T follicular helper cell (primary cell): ENCODE measurements at regions not wholly inside any gene's neighbourhood (a gene's known extent, or its start where the extent isn't known, plus 50 kb on each side); places are given as distances from the start of the nearest gene placed in this dataset.

ENCODE experiments used
- DNase-seq: peaks from one replicate; pipeline ENCODE4 v3.0.0-alpha.2; 2020; ENCODE audit warnings: low read depth

GRCh38 chr9:118187408-118187807, 483.2 kb downstream of the TLR4 start:
- no peak for DNase-seq

GRCh38 chr9:118189615-118190014, 485.4 kb downstream of the TLR4 start:
- DNase-seq = no peak

DNA sequence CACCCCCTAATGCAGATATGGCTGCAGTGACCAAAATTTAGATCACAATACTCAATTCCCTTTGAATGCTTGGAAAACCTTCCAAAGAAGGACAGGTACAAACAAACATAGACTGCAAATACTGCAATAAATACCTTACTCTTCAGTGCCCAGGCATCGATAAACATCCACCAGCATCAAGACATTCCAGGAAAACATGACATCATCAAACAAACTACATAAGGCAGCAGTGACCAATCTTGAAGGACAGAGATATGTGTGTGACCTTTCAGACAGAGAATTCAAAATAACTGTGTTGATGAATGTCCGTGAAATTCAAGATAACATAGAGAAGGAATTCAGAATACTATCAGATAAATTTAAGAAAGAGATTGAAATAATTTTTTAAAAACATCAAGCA, 488.6 kb downstream of the TLR4 start:
- no peak for DNase-seq

- DNase-seq = no peak
Observed at GRCh38 chr9:118209343-118209742, 505.1 kb downstream of the TLR4 start.

DNA sequence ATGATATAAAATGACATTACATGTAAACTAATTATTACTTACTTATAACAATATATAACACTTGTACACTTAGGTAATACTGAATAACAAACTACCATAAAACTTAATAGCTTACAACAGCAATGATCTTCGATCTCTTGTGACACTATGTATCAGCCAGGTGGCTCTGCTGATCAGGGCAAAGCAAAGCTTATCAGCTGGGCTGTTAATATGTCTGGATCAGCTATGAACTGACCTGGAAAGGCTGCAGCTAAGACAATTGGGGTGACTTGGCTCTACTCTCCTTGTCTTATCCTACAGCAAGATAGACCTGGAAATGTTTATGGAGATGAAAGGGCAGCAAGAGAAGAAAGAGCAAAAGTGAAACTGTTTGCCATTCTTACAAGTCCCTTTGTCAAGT, 511.3 kb downstream of the TLR4 start:
- no peak for DNase-seq

GRCh38 chr9:118222375-118222774, 518.2 kb downstream of the TLR4 start:
- no peak for DNase-seq

DNA sequence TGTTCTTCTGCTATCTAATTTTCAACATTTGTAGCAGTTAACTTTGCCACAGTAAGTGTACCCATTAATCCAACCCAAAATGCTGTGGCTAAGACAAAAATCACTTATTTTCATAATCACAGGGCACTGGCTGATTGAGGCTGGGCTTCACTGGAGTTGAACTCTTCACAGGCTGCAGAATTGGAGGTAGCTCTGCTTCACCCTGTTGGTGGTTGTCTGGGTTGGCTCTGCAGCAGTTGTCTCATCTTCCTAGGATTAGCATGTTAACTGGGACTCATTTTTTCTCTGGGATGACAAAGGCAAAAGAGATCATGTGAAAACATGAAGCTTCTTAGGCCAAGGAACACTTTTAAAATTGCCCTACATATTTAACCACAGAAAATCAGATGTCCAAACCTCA, 518.9 kb downstream of the TLR4 start:
- no peak for DNase-seq

DNA sequence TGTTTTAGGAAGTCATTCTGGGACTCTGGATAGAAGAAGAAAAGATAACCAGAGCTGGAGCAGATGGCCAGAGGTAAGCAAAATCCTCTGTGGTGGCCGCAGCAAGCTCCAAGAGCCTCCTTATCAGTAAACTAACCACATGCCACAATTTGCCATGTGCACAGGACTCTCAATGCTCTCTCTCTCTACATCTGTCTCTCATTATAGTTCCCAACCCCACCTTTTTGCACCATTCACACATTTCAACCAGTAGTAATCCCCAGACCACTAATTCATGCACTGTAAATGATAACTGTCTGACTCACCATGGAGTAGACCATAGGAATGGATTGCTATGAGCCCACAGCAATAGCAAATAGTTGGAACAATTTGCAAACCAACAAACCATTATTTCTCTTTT, 526.1 kb downstream of the TLR4 start:
- DNase-seq = no peak

- no peak for DNase-seq
Observed at GRCh38 chr9:118236625-118237024, 532.4 kb downstream of the TLR4 start.

GRCh38 chr9:118238139-118238538, 533.9 kb downstream of the TLR4 start:
- no peak for DNase-seq

GRCh38 chr9:118252027-118252426, 547.8 kb downstream of the TLR4 start:
- no peak for DNase-seq

DNA sequence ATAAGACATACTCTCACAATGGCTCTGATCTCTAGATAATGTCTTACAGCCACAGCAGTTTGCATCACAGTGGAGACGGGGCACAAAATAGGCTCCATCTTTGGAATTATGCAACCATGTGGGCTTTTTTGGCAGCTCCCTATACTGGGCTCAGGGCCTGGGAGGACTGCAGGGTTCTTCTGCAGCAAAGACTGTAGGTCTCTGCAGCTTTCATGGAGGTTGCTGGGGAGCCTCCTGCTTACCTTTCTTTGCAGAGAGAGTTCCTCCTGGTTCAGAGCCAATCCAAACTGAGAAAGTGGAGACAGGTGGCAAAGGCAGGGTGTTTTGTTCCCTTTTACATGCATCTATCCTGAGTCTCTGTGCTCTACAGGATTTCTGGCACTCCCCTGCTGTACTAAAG, 558.0 kb downstream of the TLR4 start:
- DNase-seq = no peak

GRCh38 chr9:118263949-118264348, 559.7 kb downstream of the TLR4 start:
- DNase-seq = no peak

DNA sequence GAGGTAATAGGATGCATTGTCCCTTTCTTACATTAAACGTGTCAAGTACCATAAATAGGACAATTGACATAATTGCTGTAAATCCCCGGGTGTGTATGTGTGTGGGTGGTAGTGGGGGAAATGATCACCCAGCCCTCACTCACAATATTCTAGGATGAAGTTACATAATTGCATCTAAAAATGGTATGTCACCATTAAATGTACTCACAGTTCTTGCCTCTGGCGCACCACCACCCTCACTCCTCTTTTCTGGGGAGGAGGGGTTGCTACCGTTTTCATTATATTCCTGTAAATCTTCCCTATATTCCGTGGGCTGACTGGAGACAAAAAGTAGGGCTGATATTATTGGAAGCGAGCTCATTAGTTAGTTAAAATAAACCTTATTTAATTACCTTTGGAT, 563.8 kb downstream of the TLR4 start:
- DNase-seq = no peak

GRCh38 chr9:118269623-118270022, 565.4 kb downstream of the TLR4 start:
- DNase-seq = no peak

DNA sequence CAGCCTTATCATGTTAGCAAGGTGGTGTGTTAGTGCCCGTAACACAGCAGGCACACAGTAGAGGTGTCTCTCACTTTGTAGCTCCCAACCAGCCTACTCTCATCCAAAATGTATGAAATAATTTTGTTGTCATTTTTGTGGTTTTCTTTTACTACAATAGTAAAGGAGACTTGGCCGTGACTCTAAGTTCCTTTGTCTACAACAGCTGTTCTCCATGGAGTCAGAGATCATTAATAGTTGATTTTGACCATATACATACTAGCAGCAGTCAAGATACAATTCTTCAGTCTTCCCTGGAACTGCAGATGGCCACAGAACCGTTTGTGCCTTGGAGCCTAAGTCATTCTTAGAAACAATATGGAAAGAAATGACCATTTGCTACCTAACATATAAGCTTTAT, 567.1 kb downstream of the TLR4 start:
- DNase-seq = no peak

DNA sequence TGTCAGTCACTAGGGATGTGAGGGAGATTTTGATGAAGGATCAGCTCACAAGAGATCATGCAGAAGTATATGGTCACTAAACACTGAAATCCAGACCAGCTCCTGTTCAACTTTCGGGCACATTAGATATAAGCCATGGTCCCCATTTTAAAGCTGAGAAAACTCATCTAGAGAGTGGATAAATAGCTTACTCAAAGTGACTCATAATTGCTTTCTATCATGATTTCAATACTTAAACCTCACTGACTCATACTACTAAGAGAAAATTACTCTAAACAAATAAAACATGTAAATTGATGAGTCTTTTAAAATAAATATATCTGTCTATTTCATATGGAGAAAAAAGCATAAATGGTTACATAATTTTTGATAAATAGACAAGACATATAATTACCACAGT, 567.7 kb downstream of the TLR4 start:
- DNase-seq = no peak

- DNase-seq = no peak
Observed at GRCh38 chr9:118273048-118273447, 568.8 kb downstream of the TLR4 start.

GRCh38 chr9:118276784-118277183, 572.6 kb downstream of the TLR4 start:
- DNase-seq = no peak

DNA sequence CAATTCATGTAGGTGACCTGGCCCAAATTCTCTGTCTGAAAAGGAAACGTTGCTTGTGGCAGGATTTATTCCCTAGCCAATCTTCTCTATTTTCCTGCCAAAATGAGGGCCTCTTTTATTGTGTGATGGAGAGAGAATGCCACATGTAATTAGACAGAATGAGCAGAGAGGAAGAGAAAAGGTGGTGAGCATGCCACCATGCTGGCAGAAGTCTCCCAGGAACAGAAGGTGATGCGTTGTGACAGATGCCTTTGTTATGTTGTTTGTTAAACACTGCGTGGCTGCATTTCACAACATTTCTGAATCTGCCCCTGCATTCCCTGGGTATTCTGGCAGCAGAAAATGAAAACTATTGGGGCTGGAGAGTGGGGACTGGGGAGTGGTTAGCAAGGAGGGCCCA, 577.6 kb downstream of the TLR4 start:
- DNase-seq = no peak

- no peak for DNase-seq
Observed at GRCh38 chr9:118283488-118283887, 579.3 kb downstream of the TLR4 start.

DNA sequence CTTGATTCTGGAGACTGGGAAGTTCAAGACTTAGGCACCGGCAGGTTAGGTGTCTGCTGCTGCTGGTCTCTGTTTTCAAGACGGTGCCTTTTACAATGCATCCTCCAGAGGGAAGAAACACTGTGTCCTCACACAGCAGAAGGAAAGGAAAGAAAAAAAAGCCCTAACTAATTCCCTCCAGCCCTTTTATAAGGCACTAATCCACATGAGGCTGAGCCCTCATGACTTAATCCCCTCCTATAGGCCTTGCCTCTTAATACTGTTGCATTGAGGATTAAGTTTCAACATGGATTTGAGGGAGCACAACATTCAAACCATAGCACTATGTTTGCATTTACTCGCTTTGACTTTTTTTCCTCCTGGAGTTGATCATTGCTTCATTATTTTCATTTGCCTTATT, 585.9 kb downstream of the TLR4 start:
- no peak for DNase-seq

GRCh38 chr9:118295413-118295812, 591.2 kb downstream of the TLR4 start:
- no peak for DNase-seq

DNA sequence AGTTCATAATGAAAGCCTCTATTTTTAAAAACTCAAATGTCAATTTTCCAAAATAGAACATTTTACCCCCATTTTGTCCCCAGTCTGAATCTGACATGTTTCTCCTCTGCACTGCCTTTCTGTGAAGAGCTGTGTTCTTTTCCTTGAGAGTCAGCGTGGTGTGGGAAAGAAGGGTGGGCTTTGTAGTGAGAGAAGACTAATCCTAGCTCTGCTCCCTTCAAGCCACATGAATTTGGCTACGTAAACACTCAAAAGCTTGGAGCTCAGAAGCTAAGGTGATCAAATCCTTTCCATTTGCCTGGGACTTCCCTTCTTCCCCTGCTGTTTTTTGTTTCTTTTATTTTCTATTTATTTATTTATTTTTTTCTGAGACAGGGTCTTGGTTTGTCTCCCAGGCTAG, 598.5 kb downstream of the TLR4 start:
- DNase-seq = no peak

- DNase-seq = no peak
Observed at GRCh38 chr9:118303216-118303615, 599.0 kb downstream of the TLR4 start.
